Naive thymus-derived CD4-positive, alpha-beta T cell (primary cell): ENCODE measurements at regions not wholly inside any gene's neighbourhood (a gene's known extent, or its start where the extent isn't known, plus 50 kb on each side); places are given as distances from the start of the nearest gene placed in this dataset.

Experiments
- ATAC-seq: fragments of 150-1000 bp; cut with Tn5 transposase; 2 replicates; pipeline ENCODE4 v1.10.0; 2021; ENCODE audit warnings: mild to moderate bottlenecking, moderate library complexity
- CTCF ChIA-PET: fragments of 350-600 bp; sonication (Branson Sonifier 250); formaldehyde crosslinking; loops from one replicate; lab custom pipeline; 2021; ENCODE audit warnings: antibody characterized with exemption; lab: Charles Lee
- POLR2A ChIA-PET: fragments of 350-600 bp; sonication (Branson Sonifier 250); formaldehyde crosslinking; loops from one replicate; lab custom pipeline; 2021; ENCODE audit warnings: antibody characterized with exemption, inconsistent platforms; lab: Charles Lee
- DNase-seq, 9 donors: peaks; one replicate each; pipeline versions ENCODE4 v3.0.0 to v3.0.0-alpha.2; 2020 to 2022; ENCODE audit warnings: mixed read lengths in 1 of 9
- H3K27ac ChIP-seq: one replicate; pipeline ENCODE4 v1.7.0; 2013; ENCODE audit warnings: mild to moderate bottlenecking, low read depth, low read length, moderate library complexity
- H3K27me3 ChIP-seq, 2 donors: one replicate each; pipeline ENCODE4 v1.7.0; 2013; ENCODE audit warnings: low read length in 2 of 2, mild to moderate bottlenecking in 2 of 2, moderate library complexity in 2 of 2; ENCODE audit not compliant: control insufficient read depth in 2 of 2, insufficient read depth in 2 of 2
- H3K36me3 ChIP-seq, 3 experiments: 1 replicate in 2 of 3; 2 replicates in 1 of 3; pipeline ENCODE4 v1.7.0; 2013; ENCODE audit warnings: low read length in 3 of 3, mild to moderate bottlenecking in 3 of 3, moderate library complexity in 1 of 3; ENCODE audit not compliant: insufficient read depth in 3 of 3, control insufficient read depth in 2 of 3
- H3K4me1 ChIP-seq, 2 donors: one replicate each; pipeline ENCODE4 v1.7.0; 2013; ENCODE audit warnings: low read length in 2 of 2, mild to moderate bottlenecking in 2 of 2, moderate library complexity in 1 of 2; ENCODE audit not compliant: control insufficient read depth in 2 of 2, insufficient read depth in 2 of 2
- H3K4me3 ChIP-seq: 2 replicates; pipeline ENCODE4 v1.7.0; 2013; ENCODE audit warnings: mild to moderate bottlenecking, low read length
- H3K9me3 ChIP-seq, 3 experiments: 1 replicate in 2 of 3; 2 replicates in 1 of 3; pipeline ENCODE4 v1.7.0; 2013; ENCODE audit warnings: low read length in 3 of 3; ENCODE audit not compliant: control insufficient read depth in 2 of 3
- H3K27ac Mint-ChIP-seq, 9 donors: one replicate each; pipeline ENCODE4 v1.8.0; 2020 to 2022; ENCODE audit warnings: mixed read lengths in 9 of 9, mild to moderate bottlenecking in 8 of 9, moderate library complexity in 5 of 9, inconsistent platforms in 2 of 9
- H3K27me3 Mint-ChIP-seq, 5 donors: one replicate each; pipeline ENCODE4 v1.8.0; 2021 to 2022; ENCODE audit warnings: mixed read lengths in 5 of 5, mild to moderate bottlenecking in 1 of 5
- H3K36me3 Mint-ChIP-seq, 5 donors: one replicate each; pipeline ENCODE4 v1.8.0; 2020 to 2022; ENCODE audit warnings: mixed read lengths in 5 of 5, mild to moderate bottlenecking in 3 of 5, inconsistent platforms in 1 of 5
- H3K4me1 Mint-ChIP-seq, 7 donors: one replicate each; pipeline ENCODE4 v1.8.0; 2020 to 2022; ENCODE audit warnings: mixed read lengths in 7 of 7, mild to moderate bottlenecking in 3 of 7, inconsistent platforms in 1 of 7
- H3K4me3 Mint-ChIP-seq, 10 donors: one replicate each; pipeline ENCODE4 v1.8.0; 2020 to 2022; ENCODE audit warnings: mild to moderate bottlenecking in 10 of 10, mixed read lengths in 10 of 10, moderate library complexity in 6 of 10, inconsistent platforms in 2 of 10
- H3K9me3 Mint-ChIP-seq, 11 donors: one replicate each; pipeline ENCODE4 v1.8.0; 2020 to 2022; ENCODE audit warnings: mixed read lengths in 11 of 11, mild to moderate bottlenecking in 4 of 11, inconsistent platforms in 1 of 11, moderate library complexity in 1 of 11
- intact Hi-C, 2 donors: fragments of 100-400 bp; cut with micrococcal nuclease; formaldehyde crosslinking; loops; one replicate each; pipeline ENCODE4 v1.15.1; 2023

GRCh38 chr16:77613095-77613494 lies 109.2 kb upstream of the NUDT7 start:
- Histone ChIP-seq H3K36me3 (no peaks in the 10 kb centered on the region), H3K27ac (no peak overlapping the region), H3K9me3 (no peaks in the 10 kb centered on the region), H3K4me3 (no peak overlapping the region), H3K27me3 (no peaks in the 10 kb centered on the region), H3K4me1 (no peaks in the 10 kb centered on the region)
- ATAC-seq = no peak
- ChIA-PET POLR2A (no interaction called here), CTCF (no interaction called here)
- Mint-ChIP-seq H3K27me3 (peaks cover 0 to 48% (median 19%) of the 10 kb centered on the region in 5 donors), H3K36me3 (peaks cover 0 to 4% (median 0%) of the 10 kb centered on the region in 5 donors), H3K4me3 (no peak overlapping the region), H3K4me1 (no peaks in the 10 kb centered on the region), H3K9me3 (peaks cover 0 to 8% (median 0%) of the 10 kb centered on the region in 11 donors), H3K27ac (no peak overlapping the region)
- intact Hi-C loops = no loop called here
- no peak for DNase-seq

- ATAC-seq = no peak
- Mint-ChIP-seq H3K4me1 (no peaks in the 10 kb centered on the region), H3K27ac (no peak overlapping the region), H3K9me3 (peaks cover 0 to 8% (median 0%) of the 10 kb centered on the region in 11 donors), H3K27me3 (peaks cover 0 to 48% (median 17%) of the 10 kb centered on the region in 5 donors), H3K36me3 (peaks cover 0 to 4% (median 0%) of the 10 kb centered on the region in 5 donors), H3K4me3 (no peak overlapping the region)
- POLR2A ChIA-PET = no interaction called here
- no peaks in the 10 kb centered on the region for H3K27me3 ChIP-seq
- no peak for DNase-seq
- no peaks in the 10 kb centered on the region for H3K9me3 ChIP-seq
- no peaks in the 10 kb centered on the region for H3K4me1 ChIP-seq
- H3K36me3 ChIP-seq = no peaks in the 10 kb centered on the region
- no peak overlapping the region for H3K27ac ChIP-seq
- intact Hi-C loops = no loop called here
- H3K4me3 ChIP-seq = no peak overlapping the region
- CTCF ChIA-PET = interaction anchor here (0.8 kb wide), 1 partner anchor 8 kb away, joined by 3 read pairs; no protein-coding TSS in a partner anchor
Observed at GRCh38 chr16:77617553-77617952, 104.8 kb upstream of the NUDT7 start.

GRCh38 chr16:77617996-77618395 lies 104.3 kb upstream of the NUDT7 start:
- peaks cover 0 to 8% (median 0%) of the 10 kb centered on the region in 11 donors for H3K9me3 Mint-ChIP-seq
- no peak overlapping the region for H3K27ac Mint-ChIP-seq
- no peak for DNase-seq
- intact Hi-C loops = no loop called here
- no peak overlapping the region for H3K27ac ChIP-seq
- no peaks in the 10 kb centered on the region for H3K4me1 ChIP-seq
- H3K4me3 ChIP-seq = no peak overlapping the region
- ATAC-seq = no peak
- no peaks in the 10 kb centered on the region for H3K36me3 ChIP-seq
- no peaks in the 10 kb centered on the region for H3K4me1 Mint-ChIP-seq
- no peaks in the 10 kb centered on the region for H3K27me3 ChIP-seq
- POLR2A ChIA-PET = no interaction called here
- no peaks in the 10 kb centered on the region for H3K9me3 ChIP-seq
- peaks cover 0 to 4% (median 0%) of the 10 kb centered on the region in 5 donors for H3K36me3 Mint-ChIP-seq
- H3K4me3 Mint-ChIP-seq = no peak overlapping the region
- CTCF ChIA-PET = interaction anchor here (0.8 kb wide), 1 partner anchor 9 kb away, joined by 3 read pairs; no protein-coding TSS in a partner anchor
- H3K27me3 Mint-ChIP-seq = peaks cover 0 to 45% (median 17%) of the 10 kb centered on the region in 5 donors

GRCh38 chr16:77618951-77619350 lies 103.4 kb upstream of the NUDT7 start:
- intact Hi-C loops = no loop called here
- Mint-ChIP-seq H3K9me3 (peaks cover 0 to 8% (median 0%) of the 10 kb centered on the region in 11 donors), H3K27me3 (peaks cover 0 to 42% (median 17%) of the 10 kb centered on the region in 5 donors), H3K36me3 (peaks cover 0 to 4% (median 0%) of the 10 kb centered on the region in 5 donors), H3K27ac (no peak overlapping the region), H3K4me3 (no peak overlapping the region), H3K4me1 (no peaks in the 10 kb centered on the region)
- H3K9me3 ChIP-seq = no peaks in the 10 kb centered on the region
- no peak for DNase-seq
- H3K27ac ChIP-seq = no peak overlapping the region
- CTCF ChIA-PET = no interaction called here
- no peak for ATAC-seq
- H3K4me1 ChIP-seq = no peaks in the 10 kb centered on the region
- H3K36me3 ChIP-seq = no peaks in the 10 kb centered on the region
- no peak overlapping the region for H3K4me3 ChIP-seq
- H3K27me3 ChIP-seq = no peaks in the 10 kb centered on the region
- POLR2A ChIA-PET = no interaction called here

GRCh38 chr16:77624085-77624484 lies 98.2 kb upstream of the NUDT7 start:
- Histone ChIP-seq H3K27ac (no peak overlapping the region), H3K4me1 (no peaks in the 10 kb centered on the region), H3K36me3 (no peaks in the 10 kb centered on the region), H3K9me3 (no peaks in the 10 kb centered on the region), H3K27me3 (no peaks in the 10 kb centered on the region), H3K4me3 (no peak overlapping the region)
- ATAC-seq (no peak), DNase-seq (no peak)
- CTCF ChIA-PET = interaction anchor here (0.6 kb wide), 1 partner anchor 36 kb away, joined by 3 read pairs; no protein-coding TSS in a partner anchor
- no peak overlapping the region for H3K4me3 Mint-ChIP-seq
- intact Hi-C loops = no loop called here
- no peaks in the 10 kb centered on the region for H3K36me3 Mint-ChIP-seq
- H3K27ac Mint-ChIP-seq = no peak overlapping the region
- no peaks in the 10 kb centered on the region for H3K4me1 Mint-ChIP-seq
- H3K27me3 Mint-ChIP-seq = peaks cover 0 to 24% (median 8%) of the 10 kb centered on the region in 5 donors
- H3K9me3 Mint-ChIP-seq = peaks cover 0 to 3% (median 0%) of the 10 kb centered on the region in 11 donors
- POLR2A ChIA-PET = no interaction called here

GRCh38 chr16:77636615-77637014 lies 85.7 kb upstream of the NUDT7 start:
- Mint-ChIP-seq H3K27me3 (peaks cover 0 to 37% (median 27%) of the 10 kb centered on the region in 5 donors), H3K9me3 (peaks cover 0 to 3% (median 0%) of the 10 kb centered on the region in 11 donors), H3K27ac (no peak overlapping the region), H3K36me3 (no peaks in the 10 kb centered on the region), H3K4me1 (no peaks in the 10 kb centered on the region), H3K4me3 (no peak overlapping the region)
- Histone ChIP-seq H3K4me1 (no peaks in the 10 kb centered on the region), H3K9me3 (no peaks in the 10 kb centered on the region), H3K27ac (no peak overlapping the region), H3K27me3 (no peaks in the 10 kb centered on the region), H3K4me3 (no peak overlapping the region), H3K36me3 (no peaks in the 10 kb centered on the region)
- CTCF ChIA-PET = no interaction called here
- intact Hi-C loops = no loop called here
- POLR2A ChIA-PET = no interaction called here
- DNase-seq (no peak), ATAC-seq (no peak)

- ChIA-PET POLR2A (no interaction called here), CTCF (no interaction called here)
- no peaks in the 10 kb centered on the region for H3K9me3 Mint-ChIP-seq
- H3K9me3 ChIP-seq = no peaks in the 10 kb centered on the region
- ATAC-seq (no peak), DNase-seq (no peak)
- no peaks in the 10 kb centered on the region for H3K4me1 Mint-ChIP-seq
- peaks cover 0 to 43% (median 23%) of the 10 kb centered on the region in 5 donors for H3K27me3 Mint-ChIP-seq
- no peaks in the 10 kb centered on the region for H3K27me3 ChIP-seq
- no peaks in the 10 kb centered on the region for H3K4me1 ChIP-seq
- intact Hi-C loops = no loop called here
- H3K27ac Mint-ChIP-seq = no peak overlapping the region
- H3K36me3 ChIP-seq = no peaks in the 10 kb centered on the region
- H3K27ac ChIP-seq = no peak overlapping the region
- no peak overlapping the region for H3K4me3 ChIP-seq
- H3K4me3 Mint-ChIP-seq = no peak overlapping the region
- H3K36me3 Mint-ChIP-seq = no peaks in the 10 kb centered on the region
Observed at GRCh38 chr16:77637940-77638339, 84.4 kb upstream of the NUDT7 start.
